GM21447 (cell line): ENCODE measurements at regions not wholly inside any gene's neighbourhood (a gene's known extent, or its start where the extent isn't known, plus 50 kb on each side); places are given as distances from the start of the nearest gene placed in this dataset.
"Not testable (repeated sequence)": the region's sequence is repeated elsewhere in the genome, so short reads cannot be mapped to it uniquely, and the experiment has no call there.

Source experiments
- ATAC-seq: cut with Tn5 transposase; IDR thresholded peaks from one replicate; pipeline ENCODE4 v1.9.1; 2021; ENCODE audit not compliant: unreplicated experiment

DNA sequence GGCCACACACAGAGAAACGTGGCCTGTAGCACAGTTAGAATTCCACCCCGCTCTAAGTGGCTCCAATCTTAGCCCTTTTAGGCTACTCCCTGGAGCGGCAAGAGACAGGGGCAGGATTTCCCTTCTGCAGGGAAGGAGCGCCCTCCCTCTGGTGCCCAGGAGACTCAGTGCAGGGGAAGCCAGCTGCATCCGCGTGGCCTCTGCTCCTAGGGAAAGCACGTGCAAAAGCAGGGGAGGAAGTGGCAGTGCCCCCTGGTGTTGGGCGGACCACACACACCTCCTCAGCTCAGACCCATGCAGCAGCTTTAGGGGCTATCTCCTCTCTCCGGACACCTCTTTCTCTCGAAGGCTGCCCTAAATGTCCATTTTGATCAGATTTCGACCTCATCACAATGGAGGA is 50.0 kb downstream of the SPRING1 start:
- no peak for ATAC-seq

DNA sequence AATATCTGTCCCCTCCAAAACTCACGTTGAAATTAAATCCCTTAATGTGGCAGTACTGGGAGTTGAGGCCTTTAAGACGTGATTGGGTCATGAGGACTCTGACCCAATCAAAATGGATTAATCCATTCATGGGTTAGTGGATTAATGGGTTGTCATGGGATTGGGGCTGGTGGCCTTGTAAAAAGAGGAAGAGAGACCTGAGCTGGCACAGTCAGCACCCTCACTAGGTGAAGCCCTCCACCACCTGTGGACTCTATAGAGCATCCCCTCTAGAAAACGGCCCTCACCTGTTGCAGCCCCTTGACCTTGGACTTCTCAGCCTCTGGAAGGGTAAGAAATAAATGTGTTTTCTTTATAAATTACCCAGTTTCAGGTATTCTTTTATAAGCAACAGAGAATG is 53.0 kb downstream of the SPRING1 start:
- no peak for ATAC-seq

GRCh38 chr12:116677202-116677661 is 60.6 kb downstream of the SPRING1 start:
- ATAC-seq = no peak

DNA sequence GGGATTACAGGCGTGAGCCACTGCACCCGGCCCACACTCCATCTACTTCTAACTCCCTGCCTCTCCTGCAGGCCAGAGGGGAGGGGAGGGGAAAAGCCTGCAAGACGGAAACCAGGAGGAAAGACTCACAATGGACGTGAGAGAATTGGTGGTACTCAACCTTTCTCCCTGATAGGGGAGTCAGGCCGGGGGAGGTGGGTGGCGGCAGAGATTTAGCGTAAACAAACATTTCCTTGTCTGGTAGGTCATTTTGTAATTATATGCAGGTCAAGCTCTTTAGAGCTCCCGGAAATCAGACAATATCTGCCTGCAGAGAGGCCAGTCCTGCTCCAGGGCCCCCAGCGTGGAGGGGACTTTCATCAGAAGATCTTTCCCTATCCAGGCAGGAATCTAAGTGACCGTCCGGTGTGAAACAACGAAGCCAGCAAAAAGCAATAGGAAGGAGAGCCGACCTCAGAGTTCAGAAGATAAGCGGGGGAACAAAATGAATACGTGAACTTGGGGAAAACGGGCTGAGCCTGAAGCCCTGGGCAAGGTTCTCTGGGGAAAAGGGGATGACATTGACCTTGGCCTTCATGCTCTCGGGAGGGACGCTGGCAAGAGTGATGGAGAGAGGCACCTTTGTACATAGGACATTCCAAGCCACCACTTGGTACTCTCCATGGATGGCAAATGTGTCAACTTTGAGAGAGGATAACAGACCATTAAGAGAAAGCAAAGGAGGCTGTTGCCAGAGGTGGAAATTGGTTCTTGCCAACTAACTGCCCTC is 62.3 kb downstream of the SPRING1 start:
- ATAC-seq = no peak

DNA sequence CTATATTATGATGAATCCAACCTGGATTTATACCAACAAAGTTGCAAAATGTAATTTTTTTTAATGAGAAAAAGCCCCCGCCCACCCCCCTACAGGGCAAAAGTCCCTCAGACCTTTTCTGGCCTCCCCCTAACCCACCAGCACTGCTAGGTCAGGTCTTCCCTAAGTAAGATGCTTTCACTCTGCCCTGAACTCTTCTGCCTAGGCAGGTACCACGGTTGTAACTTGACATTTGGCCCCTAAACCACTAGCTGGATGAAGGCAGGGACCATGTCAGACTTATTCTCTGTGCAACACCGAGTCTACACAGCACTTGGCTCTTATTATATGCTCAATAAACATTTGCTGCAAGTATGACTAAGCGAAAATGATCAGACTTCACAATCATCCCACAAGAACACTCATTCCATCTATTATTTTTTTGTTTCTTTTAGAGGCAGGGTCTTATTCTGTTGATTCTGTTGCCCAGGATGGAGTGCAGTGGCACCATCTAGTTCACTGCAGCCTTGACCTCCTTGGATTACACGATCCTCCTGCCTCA is 63.2 kb downstream of the SPRING1 start:
- ATAC-seq = no peak

DNA sequence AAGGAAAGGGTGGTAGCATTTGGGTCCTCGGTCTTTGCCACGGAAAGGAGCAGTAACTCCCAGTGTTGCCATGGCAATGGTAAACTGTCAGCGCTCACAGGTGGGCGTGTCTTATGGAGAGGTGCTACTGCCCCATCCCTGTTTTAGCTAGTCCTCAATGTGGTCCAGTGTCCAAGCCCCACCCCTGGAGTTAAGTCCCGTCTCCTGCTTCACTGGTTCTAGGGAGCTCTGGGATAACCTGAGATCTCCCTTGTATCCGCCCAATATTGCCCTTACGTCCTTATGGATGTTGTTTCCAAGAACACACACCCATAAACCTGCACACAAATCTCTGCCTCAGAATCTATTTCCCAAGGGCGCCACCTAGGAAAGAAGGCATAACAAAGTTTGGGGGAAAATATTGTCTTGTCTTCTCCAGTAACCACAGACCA is 64.2 kb downstream of the SPRING1 start:
- no peak for ATAC-seq

DNA sequence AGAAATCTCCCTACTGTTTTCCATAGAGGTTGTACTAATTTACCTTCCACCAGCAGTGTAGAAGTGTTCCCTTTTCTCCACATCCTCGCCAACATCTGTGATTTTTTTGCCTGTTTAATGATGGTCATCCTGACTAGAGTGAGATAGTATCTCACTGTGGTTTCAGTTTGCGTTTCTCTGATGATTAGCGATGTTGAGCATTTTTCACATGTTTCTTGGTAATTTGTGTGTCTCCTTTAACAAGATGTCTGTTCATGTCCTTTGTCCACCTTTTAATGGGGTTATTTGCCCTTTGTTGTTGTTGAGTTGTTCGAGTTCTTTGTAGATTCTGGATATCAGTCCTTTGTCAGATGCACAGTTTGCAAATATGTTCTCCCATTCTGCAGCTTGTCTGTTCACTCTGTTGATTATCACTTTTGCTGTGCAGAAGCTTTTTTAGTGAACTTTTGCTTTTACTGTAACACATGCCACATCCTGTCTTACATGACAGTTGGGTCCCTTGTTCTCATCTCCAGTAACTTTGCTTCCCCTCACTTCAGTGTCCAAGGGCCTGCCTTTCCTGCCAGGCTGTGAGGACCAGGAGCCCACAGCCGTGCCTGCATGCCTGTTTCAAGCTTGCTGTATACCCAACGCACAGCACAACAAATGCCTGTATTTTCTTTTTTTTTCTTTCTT is 64.9 kb downstream of the SPRING1 start:
- peak; percentile 52 for ATAC-seq

GRCh38 chr12:116672010-116672409 is 65.9 kb downstream of the SPRING1 start:
- ATAC-seq = no peak

DNA sequence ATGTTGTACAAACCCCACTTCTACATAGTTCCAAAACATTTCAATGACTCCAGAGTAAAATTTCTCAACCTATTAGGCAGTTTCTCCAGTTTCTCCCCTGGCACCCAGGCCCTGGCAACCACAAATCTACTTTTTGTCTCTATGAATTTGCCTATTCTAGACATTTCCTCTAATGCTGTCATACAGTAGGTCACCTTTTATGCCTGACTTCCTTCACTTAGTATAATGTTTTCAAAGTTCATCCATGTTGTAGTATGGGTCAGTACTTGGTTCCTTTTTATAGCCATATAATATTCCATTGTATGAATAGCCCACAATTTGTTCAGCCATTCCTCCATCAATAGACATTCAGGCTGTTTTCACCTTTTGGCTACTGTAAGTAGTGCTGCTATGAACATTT is 67.0 kb downstream of the SPRING1 start:
- no peak for ATAC-seq

DNA sequence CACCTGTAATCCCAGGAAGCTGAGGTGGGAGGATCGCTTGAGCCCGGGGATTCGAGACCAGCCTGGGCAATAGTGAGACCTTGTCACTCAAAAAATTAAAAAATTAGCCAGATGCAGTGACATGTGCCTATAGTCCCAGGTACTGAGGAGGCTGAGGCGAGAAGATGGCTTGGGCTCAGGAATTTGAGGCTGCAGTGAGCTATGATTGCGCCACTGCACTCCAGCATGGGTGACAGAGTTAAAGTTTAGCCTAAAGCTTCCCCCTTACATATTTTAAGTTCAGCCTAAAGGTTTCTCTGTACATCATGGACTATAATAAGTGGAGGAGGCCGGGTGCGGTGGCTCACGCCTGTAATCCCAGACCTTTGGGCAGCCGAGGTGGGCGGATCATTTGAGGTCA is 70.1 kb downstream of the SPRING1 start:
- ATAC-seq = no peak

- not testable (repeated sequence) for ATAC-seq
These were observed 71.0 kb downstream of the SPRING1 start for GRCh38 chr12:116666829-116667228.

DNA sequence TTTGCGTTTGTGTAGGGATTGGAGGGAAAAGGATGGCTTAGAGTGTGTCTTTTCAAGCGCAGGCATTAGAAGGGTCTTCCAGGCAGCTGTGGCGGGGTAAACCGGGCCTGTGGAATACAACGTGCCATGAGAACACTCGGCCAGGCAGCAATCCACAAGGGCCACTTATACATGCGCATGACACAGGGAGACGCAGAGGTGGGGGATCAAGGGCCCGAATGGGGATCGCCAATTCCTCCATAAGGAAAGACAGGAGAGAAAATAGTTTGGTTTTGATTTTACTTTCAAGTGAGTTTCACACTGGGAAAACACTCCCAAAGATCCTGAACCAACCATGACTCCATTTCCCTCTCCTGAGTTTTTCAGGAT is 71.6 kb downstream of the SPRING1 start:
- no peak for ATAC-seq

- no peak for ATAC-seq
These were observed 72.1 kb downstream of the SPRING1 start for GRCh38 chr12:116665666-116666304.

DNA sequence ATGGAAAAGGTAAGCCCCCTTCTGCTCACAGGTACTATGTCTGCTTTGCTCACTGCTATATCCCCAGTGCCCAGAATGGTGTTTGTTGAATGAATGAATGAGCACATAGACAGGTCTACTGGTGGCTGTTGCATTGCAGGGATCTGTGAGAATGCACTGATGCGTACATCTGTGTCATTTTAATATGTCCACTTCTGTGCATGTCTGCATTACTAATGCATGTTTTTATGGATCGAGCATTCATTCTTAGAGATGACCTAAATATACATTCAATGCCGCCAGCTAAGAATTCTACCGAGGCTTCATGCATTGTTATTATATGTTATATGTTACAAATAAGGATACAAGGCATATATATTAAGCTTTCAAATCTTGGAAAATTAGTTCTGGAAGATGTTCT is 73.8 kb downstream of the SPRING1 start:
- no peak for ATAC-seq

GRCh38 chr12:116662612-116663144 is 75.2 kb downstream of the SPRING1 start:
- no peak for ATAC-seq

GRCh38 chr12:116661341-116661740 is 76.5 kb downstream of the SPRING1 start:
- ATAC-seq = no peak

DNA sequence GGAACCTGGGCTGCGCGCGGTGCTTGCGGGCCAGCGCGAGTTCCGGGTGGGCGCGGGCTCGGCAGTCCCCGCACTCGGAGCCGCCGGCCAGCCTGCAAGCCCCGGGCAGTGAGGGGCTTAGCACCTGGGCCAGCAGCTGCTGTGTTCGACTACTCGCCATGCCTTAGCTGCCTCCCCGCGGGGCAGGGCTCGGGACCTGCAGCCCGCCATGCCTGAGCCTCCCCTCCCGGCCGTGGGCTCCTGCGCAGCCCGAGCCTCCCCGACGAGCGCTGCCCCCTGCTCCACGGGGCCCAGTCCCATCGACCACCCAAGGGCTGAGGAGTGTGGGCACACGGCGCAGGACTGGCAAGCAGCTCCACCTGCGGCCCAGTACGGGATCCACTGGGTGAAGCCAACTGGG is 77.1 kb downstream of the SPRING1 start:
- not testable (repeated sequence) for ATAC-seq

GRCh38 chr12:116659771-116660481 is 77.9 kb downstream of the SPRING1 start:
- ATAC-seq = no peak

GRCh38 chr12:116657921-116658495 is 79.9 kb downstream of the SPRING1 start:
- ATAC-seq = no peak

DNA sequence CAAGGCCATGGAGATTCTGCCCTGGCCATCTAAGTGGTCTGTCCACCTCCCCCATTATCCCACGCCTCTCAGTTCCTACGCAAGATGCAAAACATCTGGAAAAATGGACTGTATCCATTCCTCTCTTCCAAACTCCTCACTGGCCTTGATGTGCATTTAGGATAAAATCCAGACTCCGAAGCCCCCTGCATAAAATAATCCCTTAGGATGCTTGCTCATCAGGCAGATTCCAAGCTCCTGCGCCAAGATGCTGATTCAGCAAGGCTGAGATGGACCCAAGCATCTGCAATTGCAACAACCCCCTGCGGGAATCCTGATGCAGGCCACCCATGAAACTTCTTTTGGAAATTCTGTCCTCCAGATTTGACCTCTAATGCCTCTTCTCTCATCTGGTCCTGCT is 81.6 kb downstream of the SPRING1 start:
- ATAC-seq = no peak
